ENCODE measurements at regions not wholly inside any gene's neighbourhood (a gene's known extent, or its start where the extent isn't known, plus 50 kb on each side); places are given as distances from the start of the nearest gene placed in this dataset.
"Not testable (repeated sequence)": the region's sequence is repeated elsewhere in the genome, so short reads cannot be mapped to it uniquely, and the experiment has no call there.

DNA sequence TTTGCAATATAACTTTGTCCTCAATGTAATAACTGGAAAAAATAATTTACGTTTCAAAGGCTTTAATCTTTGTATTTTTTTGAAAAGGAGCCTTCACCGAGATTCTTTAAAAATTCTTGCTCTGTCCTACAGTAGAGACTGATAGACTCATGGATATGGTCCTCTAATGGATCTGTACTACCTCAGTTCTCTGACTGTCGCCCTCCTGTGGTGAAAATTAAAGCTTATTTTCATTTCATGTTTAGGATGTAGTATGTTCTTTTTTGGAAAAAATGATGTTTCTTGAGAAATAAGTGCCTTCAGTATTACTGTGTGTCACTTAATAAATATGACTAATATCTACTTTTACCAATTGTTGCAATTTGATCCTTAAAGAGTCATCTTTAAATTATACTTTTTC lies 2681.5 kb upstream of the DEFB115 start:
- TF ChIP-seq, protein P1, sequence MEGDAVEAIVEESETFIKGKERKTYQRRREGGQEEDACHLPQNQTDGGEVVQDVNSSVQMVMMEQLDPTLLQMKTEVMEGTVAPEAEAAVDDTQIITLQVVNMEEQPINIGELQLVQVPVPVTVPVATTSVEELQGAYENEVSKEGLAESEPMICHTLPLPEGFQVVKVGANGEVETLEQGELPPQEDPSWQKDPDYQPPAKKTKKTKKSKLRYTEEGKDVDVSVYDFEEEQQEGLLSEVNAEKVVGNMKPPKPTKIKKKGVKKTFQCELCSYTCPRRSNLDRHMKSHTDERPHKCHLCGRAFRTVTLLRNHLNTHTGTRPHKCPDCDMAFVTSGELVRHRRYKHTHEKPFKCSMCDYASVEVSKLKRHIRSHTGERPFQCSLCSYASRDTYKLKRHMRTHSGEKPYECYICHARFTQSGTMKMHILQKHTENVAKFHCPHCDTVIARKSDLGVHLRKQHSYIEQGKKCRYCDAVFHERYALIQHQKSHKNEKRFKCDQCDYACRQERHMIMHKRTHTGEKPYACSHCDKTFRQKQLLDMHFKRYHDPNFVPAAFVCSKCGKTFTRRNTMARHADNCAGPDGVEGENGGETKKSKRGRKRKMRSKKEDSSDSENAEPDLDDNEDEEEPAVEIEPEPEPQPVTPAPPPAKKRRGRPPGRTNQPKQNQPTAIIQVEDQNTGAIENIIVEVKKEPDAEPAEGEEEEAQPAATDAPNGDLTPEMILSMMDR (IDR thresholded peaks at IDR 0.05; ENCODE audit: borderline replicate concordance, extremely low read depth, low read length, poor library complexity, severe bottlenecking), result peak; percentile 53
- TF ChIP-seq EZH2 (IDR thresholded peaks at IDR 0.05; ENCODE audit: borderline replicate concordance, low read depth, low read length, severe bottlenecking), result not testable (repeated sequence)

Measured in DND-41 (cell line).